ENCODE measurements at regions not wholly inside any gene's neighbourhood (a gene's known extent, or its start where the extent isn't known, plus 50 kb on each side); places are given as distances from the start of the nearest gene placed in this dataset.

DNA sequence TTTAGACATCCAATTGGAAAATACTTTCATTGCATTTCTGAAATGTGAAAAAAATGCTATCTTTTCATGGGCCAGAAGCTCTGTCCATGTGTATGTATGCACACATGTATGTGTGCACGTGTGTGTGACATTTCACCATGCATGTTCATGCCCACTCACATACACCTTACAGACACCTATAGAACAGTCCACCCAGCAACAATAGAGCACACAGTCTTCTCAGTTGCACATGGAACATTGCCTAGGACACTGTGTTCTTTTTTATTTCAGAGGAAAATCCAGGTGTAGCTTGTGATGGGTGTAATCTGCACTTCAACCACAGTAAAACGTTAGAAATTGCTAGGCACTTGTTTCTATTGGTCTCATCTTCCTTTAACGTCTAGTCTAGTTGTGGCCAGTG lies 114.8 kb upstream of the RGPD4 start:
- TF ChIP-seq, protein P1, sequence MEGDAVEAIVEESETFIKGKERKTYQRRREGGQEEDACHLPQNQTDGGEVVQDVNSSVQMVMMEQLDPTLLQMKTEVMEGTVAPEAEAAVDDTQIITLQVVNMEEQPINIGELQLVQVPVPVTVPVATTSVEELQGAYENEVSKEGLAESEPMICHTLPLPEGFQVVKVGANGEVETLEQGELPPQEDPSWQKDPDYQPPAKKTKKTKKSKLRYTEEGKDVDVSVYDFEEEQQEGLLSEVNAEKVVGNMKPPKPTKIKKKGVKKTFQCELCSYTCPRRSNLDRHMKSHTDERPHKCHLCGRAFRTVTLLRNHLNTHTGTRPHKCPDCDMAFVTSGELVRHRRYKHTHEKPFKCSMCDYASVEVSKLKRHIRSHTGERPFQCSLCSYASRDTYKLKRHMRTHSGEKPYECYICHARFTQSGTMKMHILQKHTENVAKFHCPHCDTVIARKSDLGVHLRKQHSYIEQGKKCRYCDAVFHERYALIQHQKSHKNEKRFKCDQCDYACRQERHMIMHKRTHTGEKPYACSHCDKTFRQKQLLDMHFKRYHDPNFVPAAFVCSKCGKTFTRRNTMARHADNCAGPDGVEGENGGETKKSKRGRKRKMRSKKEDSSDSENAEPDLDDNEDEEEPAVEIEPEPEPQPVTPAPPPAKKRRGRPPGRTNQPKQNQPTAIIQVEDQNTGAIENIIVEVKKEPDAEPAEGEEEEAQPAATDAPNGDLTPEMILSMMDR (IDR thresholded peaks at IDR 0.05; ENCODE audit: poor library complexity, severe bottlenecking): no peak
- TF ChIP-seq POLR2AphosphoS5 (IDR thresholded peaks at IDR 0.05) (no peak), EP300 (conservative IDR thresholded peaks at IDR 0.05; ENCODE audit: poor library complexity, severe bottlenecking) (no peak), SMC3 (conservative IDR thresholded peaks at IDR 0.05; ENCODE audit: poor library complexity) (no peak), RAD21 (conservative IDR thresholded peaks at IDR 0.05) (no peak), EZH2 (IDR thresholded peaks at IDR 0.05; ENCODE audit: borderline replicate concordance, insufficient read depth, low read length, poor library complexity, severe bottlenecking) (no peak), MXI1 (conservative IDR thresholded peaks at IDR 0.05; ENCODE audit: poor library complexity, severe bottlenecking) (no peak), TAF1 (IDR thresholded peaks at IDR 0.05; ENCODE audit: low read depth) (no peak)
- TF ChIP-seq, protein P2, sequence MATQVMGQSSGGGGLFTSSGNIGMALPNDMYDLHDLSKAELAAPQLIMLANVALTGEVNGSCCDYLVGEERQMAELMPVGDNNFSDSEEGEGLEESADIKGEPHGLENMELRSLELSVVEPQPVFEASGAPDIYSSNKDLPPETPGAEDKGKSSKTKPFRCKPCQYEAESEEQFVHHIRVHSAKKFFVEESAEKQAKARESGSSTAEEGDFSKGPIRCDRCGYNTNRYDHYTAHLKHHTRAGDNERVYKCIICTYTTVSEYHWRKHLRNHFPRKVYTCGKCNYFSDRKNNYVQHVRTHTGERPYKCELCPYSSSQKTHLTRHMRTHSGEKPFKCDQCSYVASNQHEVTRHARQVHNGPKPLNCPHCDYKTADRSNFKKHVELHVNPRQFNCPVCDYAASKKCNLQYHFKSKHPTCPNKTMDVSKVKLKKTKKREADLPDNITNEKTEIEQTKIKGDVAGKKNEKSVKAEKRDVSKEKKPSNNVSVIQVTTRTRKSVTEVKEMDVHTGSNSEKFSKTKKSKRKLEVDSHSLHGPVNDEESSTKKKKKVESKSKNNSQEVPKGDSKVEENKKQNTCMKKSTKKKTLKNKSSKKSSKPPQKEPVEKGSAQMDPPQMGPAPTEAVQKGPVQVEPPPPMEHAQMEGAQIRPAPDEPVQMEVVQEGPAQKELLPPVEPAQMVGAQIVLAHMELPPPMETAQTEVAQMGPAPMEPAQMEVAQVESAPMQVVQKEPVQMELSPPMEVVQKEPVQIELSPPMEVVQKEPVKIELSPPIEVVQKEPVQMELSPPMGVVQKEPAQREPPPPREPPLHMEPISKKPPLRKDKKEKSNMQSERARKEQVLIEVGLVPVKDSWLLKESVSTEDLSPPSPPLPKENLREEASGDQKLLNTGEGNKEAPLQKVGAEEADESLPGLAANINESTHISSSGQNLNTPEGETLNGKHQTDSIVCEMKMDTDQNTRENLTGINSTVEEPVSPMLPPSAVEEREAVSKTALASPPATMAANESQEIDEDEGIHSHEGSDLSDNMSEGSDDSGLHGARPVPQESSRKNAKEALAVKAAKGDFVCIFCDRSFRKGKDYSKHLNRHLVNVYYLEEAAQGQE (IDR thresholded peaks at IDR 0.05; ENCODE audit: borderline replicate concordance): no peak
